ENCODE measurements at regions not wholly inside any gene's neighbourhood (a gene's known extent, or its start where the extent isn't known, plus 50 kb on each side); places are given as distances from the start of the nearest gene placed in this dataset.

GRCh38 chr1:181417915-181418314 lies 65.4 kb upstream of the CACNA1E start:
- no peak for TF ChIP-seq KLF12 (CRISPR knock-in tag; IDR thresholded peaks at IDR 0.05; ENCODE audit: borderline replicate concordance)
- TF ChIP-seq ONECUT2 (CRISPR knock-in tag; IDR thresholded peaks at IDR 0.05): no peak
- TF ChIP-seq KMT2B (CRISPR knock-in tag; IDR thresholded peaks at IDR 0.05): no peak
